NCI-H187 (cell line): ENCODE measurements at regions not wholly inside any gene's neighbourhood (a gene's known extent, or its start where the extent isn't known, plus 50 kb on each side); places are given as distances from the start of the nearest gene placed in this dataset.
"Not testable (repeated sequence)": the region's sequence is repeated elsewhere in the genome, so short reads cannot be mapped to it uniquely, and the experiment has no call there.

Source experiments
- DNase-seq, 2 experiments: peaks; one replicate each; lab custom pipeline; 2025; lab: John Stamatoyannopoulos, UW

GRCh38 chr2:129367107-129367506 is 612.4 kb upstream of the RAB6C start:
- no peak for DNase-seq

- no peak for DNase-seq
These were observed 610.0 kb upstream of the RAB6C start for GRCh38 chr2:129369437-129369836.

GRCh38 chr2:129374452-129374851 is 605.0 kb upstream of the RAB6C start:
- DNase-seq = no peak

GRCh38 chr2:129375632-129376425 is 603.6 kb upstream of the RAB6C start:
- no peak for DNase-seq

GRCh38 chr2:129376426-129377077 is 602.9 kb upstream of the RAB6C start:
- no peak for DNase-seq

GRCh38 chr2:129377078-129377469 is 602.4 kb upstream of the RAB6C start:
- DNase-seq = no peak

GRCh38 chr2:129378186-129378585 is 601.3 kb upstream of the RAB6C start:
- no peak for DNase-seq

GRCh38 chr2:129379411-129379810 is 600.1 kb upstream of the RAB6C start:
- no peak for DNase-seq

GRCh38 chr2:129381789-129382188 is 597.7 kb upstream of the RAB6C start:
- DNase-seq = no peak

GRCh38 chr2:129388870-129389269 is 590.6 kb upstream of the RAB6C start:
- DNase-seq = no peak

GRCh38 chr2:129393816-129394215 is 585.6 kb upstream of the RAB6C start:
- DNase-seq = no peak

- peak in 1 of 2 experiments; percentile 2 for DNase-seq
These were observed 582.4 kb upstream of the RAB6C start for GRCh38 chr2:129396980-129397599.

GRCh38 chr2:129400826-129401225 is 578.6 kb upstream of the RAB6C start:
- peak in 1 of 2 experiments; percentile 35 for DNase-seq

GRCh38 chr2:129402076-129402475 is 577.4 kb upstream of the RAB6C start:
- DNase-seq = no peak

- DNase-seq = no peak
These were observed 575.3 kb upstream of the RAB6C start for GRCh38 chr2:129404000-129404685.

GRCh38 chr2:129408570-129408969 is 570.9 kb upstream of the RAB6C start:
- no peak for DNase-seq

- DNase-seq = not testable (repeated sequence)
These were observed 562.4 kb upstream of the RAB6C start for GRCh38 chr2:129417041-129417440.

GRCh38 chr2:129422028-129422427 is 557.4 kb upstream of the RAB6C start:
- DNase-seq = no peak

GRCh38 chr2:129428086-129428660 is 551.3 kb upstream of the RAB6C start:
- no peak for DNase-seq

GRCh38 chr2:129430911-129431310 is 548.6 kb upstream of the RAB6C start:
- no peak for DNase-seq

- DNase-seq = no peak
These were observed 547.6 kb upstream of the RAB6C start for GRCh38 chr2:129431881-129432280.

- DNase-seq = no peak
These were observed 542.7 kb upstream of the RAB6C start for GRCh38 chr2:129436809-129437208.
